ENCODE measurements at regions not wholly inside any gene's neighbourhood (a gene's known extent, or its start where the extent isn't known, plus 50 kb on each side); places are given as distances from the start of the nearest gene placed in this dataset.

DNA sequence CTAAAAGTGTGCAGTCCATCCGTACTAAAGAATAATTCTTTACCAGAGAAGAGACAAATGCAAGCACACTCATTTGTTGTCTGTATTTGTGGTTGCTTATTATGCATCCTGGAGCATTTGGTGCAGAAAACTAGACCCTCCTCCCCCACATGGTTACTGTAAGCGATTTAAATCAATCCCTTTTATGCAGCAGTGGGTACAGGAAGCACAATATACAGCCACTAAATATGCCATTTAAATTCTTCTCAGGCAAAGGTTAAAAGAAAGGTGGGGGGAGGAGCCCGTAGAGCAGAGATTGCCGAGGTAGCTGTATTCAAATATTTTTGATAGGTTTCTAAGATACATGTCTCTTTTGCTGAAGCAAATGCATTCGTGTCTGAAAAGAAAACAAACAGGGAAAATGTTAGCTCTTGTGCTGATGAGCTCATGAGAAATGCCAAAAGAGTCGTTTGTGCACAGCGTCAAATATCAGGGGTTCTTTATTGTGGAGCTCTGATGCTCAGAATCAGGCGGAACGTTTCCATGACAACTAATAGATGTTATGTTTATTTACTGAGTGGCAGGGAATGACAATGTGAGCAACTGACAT lies 131.3 kb upstream of the NPVF start:
- Histone ChIP-seq H3K36me3 (ENCODE audit: insufficient read depth, low read length) (no peaks in the 10 kb centered on the region), H3K27ac (no peak overlapping the region), H3K4me3 (no peak overlapping the region), H3K9me3 (ENCODE audit: low read depth, low read length) (no peaks in the 10 kb centered on the region), H3K9ac (ENCODE audit: insufficient read length) (no peak overlapping the region)
- DNase-seq (ENCODE audit: low read depth, low spot score): no peak
- TF ChIP-seq FOXP2 (optimal IDR thresholded peaks at IDR 0.05; ENCODE audit: control extremely low read depth, extremely low read length, insufficient read depth) (no peak), POLR2AphosphoS5 (IDR thresholded peaks at IDR 0.05; ENCODE audit: borderline replicate concordance, low read depth, low read length) (no peak), EZH2 (IDR thresholded peaks at IDR 0.05) (no peak)

DNA sequence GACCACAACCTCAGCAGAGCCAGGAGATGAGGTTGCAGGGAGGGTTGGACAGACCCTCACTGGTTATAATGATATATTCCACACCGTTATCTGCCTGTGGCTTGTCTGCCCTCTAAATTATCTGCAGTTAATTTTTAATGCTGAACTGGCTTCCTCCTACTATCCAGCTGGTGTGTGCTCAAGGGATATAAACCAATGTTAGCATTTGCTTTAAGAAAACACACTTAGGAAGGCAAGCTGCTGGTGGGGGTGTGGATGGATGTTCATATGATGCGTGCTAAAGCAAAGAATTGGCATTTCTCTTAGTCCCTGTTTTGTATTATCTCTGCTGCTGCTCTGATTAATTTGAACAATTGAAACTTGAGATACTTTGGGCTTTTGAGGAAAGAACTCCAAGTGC lies 132.2 kb upstream of the NPVF start:
- no peak for DNase-seq (ENCODE audit: low read depth, low spot score)
- no peak overlapping the region for H3K9ac ChIP-seq (ENCODE audit: insufficient read length)
- no peak overlapping the region for H3K4me3 ChIP-seq
- no peaks in the 10 kb centered on the region for H3K9me3 ChIP-seq (ENCODE audit: low read depth, low read length)
- H3K27ac ChIP-seq: no peak overlapping the region
- TF ChIP-seq EZH2 (IDR thresholded peaks at IDR 0.05) (no peak), POLR2AphosphoS5 (IDR thresholded peaks at IDR 0.05; ENCODE audit: borderline replicate concordance, low read depth, low read length) (no peak)
- H3K36me3 ChIP-seq (ENCODE audit: insufficient read depth, low read length): no peaks in the 10 kb centered on the region

DNA sequence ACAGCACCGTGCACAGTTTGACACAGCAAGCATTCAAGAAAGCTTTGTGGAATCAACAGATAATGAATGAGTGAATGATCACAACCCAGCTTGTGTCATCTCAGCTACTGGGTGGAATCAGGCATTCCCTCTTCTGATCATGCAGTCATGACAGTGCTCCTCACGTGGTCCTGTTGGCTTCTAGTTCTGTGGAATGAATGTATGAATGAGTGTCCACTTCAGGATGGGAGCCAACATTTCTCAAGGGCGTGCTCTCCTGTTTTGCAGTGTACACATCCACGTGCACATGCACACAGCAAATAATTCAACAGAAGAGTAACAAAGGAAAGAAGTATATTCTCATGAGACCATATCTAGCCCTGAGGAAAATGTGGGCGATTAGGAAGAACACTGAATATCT lies 133.1 kb upstream of the NPVF start:
- Histone ChIP-seq H3K27ac (no peak overlapping the region), H3K9ac (ENCODE audit: insufficient read length) (no peak overlapping the region), H3K9me3 (ENCODE audit: low read depth, low read length) (no peaks in the 10 kb centered on the region), H3K4me3 (no peak overlapping the region), H3K36me3 (ENCODE audit: insufficient read depth, low read length) (no peaks in the 10 kb centered on the region)
- no peak for DNase-seq (ENCODE audit: low read depth, low spot score)
- TF ChIP-seq FOXP2 (optimal IDR thresholded peaks at IDR 0.05; ENCODE audit: control extremely low read depth, extremely low read length, insufficient read depth): no peak
- TF ChIP-seq POLR2AphosphoS5 (IDR thresholded peaks at IDR 0.05; ENCODE audit: borderline replicate concordance, low read depth, low read length): no peak
- no peak for TF ChIP-seq EZH2 (IDR thresholded peaks at IDR 0.05)

DNA sequence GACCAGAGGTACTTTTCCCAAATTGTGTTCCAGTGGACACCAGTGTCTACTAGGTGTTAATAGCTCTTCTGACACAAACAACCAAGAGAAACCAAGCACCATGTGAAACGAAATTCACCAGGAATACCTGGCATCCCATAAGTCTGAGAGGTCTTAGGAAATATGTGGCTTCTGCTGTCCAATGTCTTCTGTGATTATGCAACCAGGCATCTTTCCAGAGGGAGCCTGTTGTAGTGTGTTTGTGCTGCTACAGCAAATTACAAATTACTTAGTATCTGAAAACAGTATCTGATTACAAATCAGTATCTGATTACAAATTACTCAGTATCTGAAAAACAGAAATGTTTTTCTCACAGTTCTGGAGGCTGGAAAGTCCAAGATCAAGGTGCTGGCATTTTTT lies 133.6 kb upstream of the NPVF start:
- no peak overlapping the region for H3K27ac ChIP-seq
- no peak overlapping the region for H3K4me3 ChIP-seq
- H3K9ac ChIP-seq (ENCODE audit: insufficient read length): no peak overlapping the region
- H3K9me3 ChIP-seq (ENCODE audit: low read depth, low read length): no peaks in the 10 kb centered on the region
- TF ChIP-seq POLR2AphosphoS5 (IDR thresholded peaks at IDR 0.05; ENCODE audit: borderline replicate concordance, low read depth, low read length): no peak
- no peak for TF ChIP-seq FOXP2 (optimal IDR thresholded peaks at IDR 0.05; ENCODE audit: control extremely low read depth, extremely low read length, insufficient read depth)
- no peak for TF ChIP-seq EZH2 (IDR thresholded peaks at IDR 0.05)
- no peaks in the 10 kb centered on the region for H3K36me3 ChIP-seq (ENCODE audit: insufficient read depth, low read length)
- DNase-seq (ENCODE audit: low read depth, low spot score): no peak

DNA sequence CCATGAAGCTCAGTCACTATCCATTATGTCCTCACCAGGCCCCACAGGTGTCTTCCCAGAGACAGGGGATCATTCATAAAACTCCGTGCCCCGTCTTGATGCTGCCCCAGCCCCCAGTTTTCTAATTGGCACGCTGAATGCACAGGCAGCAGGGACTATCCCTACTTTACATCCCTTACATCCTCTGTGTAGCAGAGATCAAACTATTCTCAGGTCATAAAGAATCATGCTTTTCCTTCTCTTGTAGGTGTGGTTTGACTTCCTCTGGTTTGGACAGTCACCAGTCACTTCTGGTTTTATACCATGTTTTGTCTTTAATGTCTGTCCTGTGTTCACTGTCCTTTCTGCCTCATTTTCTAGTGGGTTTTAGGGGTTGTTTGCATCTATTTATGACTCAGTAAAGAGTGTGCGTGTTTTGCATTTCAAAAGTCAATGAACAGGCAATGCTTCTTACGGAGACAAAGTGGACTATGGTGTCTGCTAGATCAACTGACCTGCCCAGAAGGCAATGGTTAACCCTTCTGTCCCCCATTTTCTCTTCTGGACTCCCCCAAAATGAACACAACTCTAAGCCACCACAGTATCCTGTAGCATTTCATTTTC lies 140.4 kb upstream of the NPVF start:
- H3K9ac ChIP-seq (ENCODE audit: insufficient read length): no peak overlapping the region
- H3K27ac ChIP-seq: no peak overlapping the region
- no peaks in the 10 kb centered on the region for H3K36me3 ChIP-seq (ENCODE audit: insufficient read depth, low read length)
- no peak for DNase-seq (ENCODE audit: low read depth, low spot score)
- H3K9me3 ChIP-seq (ENCODE audit: low read depth, low read length): no peaks in the 10 kb centered on the region
- TF ChIP-seq FOXP2 (optimal IDR thresholded peaks at IDR 0.05; ENCODE audit: control extremely low read depth, extremely low read length, insufficient read depth) (no peak), POLR2AphosphoS5 (IDR thresholded peaks at IDR 0.05; ENCODE audit: borderline replicate concordance, low read depth, low read length) (no peak), EZH2 (IDR thresholded peaks at IDR 0.05) (no peak)
- H3K4me3 ChIP-seq: no peak overlapping the region

DNA sequence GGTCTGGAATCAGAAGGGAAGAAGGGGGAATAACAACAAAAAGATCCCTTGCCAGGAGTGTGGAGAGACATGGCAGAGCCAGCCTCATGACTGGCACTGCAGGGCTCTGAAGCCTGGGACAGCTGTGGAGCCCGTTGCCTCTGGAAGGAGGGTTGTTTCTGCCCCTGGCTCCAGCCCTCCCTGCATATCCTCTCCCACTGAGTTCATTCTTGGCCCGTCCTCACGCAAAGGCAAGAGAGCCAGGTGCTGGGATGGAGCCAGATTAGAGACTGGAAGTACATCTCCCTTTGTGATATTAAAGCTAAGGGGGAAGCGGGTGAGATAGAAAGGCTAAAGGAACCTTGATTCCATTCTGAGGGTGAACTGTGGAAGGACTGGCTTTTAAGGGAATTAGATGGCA lies 141.5 kb upstream of the NPVF start:
- H3K4me3 ChIP-seq: no peak overlapping the region
- H3K9me3 ChIP-seq (ENCODE audit: low read depth, low read length): no peaks in the 10 kb centered on the region
- DNase-seq (ENCODE audit: low read depth, low spot score): no peak
- no peak overlapping the region for H3K27ac ChIP-seq
- no peak for TF ChIP-seq POLR2AphosphoS5 (IDR thresholded peaks at IDR 0.05; ENCODE audit: borderline replicate concordance, low read depth, low read length)
- TF ChIP-seq FOXP2 (optimal IDR thresholded peaks at IDR 0.05; ENCODE audit: control extremely low read depth, extremely low read length, insufficient read depth): no peak
- no peak for TF ChIP-seq EZH2 (IDR thresholded peaks at IDR 0.05)
- H3K36me3 ChIP-seq (ENCODE audit: insufficient read depth, low read length): no peaks in the 10 kb centered on the region
- H3K9ac ChIP-seq (ENCODE audit: insufficient read length): no peak overlapping the region

DNA sequence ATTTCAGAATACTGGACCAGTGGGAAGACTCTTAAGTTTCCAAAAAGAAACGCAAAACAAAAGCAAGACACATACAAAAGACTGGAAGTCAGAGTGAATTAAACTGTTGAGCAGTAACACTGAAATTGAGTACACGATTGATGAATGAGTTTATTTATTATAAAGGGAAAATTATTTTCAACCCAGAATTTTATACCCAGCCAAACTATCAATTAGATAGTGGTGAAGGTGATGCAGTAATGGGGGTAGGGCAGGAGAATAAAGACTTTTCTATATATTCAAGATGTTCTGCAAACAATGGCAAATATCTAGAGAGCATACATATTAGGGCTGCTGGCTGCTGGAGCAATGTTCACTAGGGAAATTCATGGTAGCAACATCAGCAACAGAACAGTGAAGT lies 143.7 kb upstream of the NPVF start:
- H3K4me3 ChIP-seq: no peak overlapping the region
- no peak overlapping the region for H3K27ac ChIP-seq
- no peak for TF ChIP-seq POLR2AphosphoS5 (IDR thresholded peaks at IDR 0.05; ENCODE audit: borderline replicate concordance, low read depth, low read length)
- no peak for TF ChIP-seq FOXP2 (optimal IDR thresholded peaks at IDR 0.05; ENCODE audit: control extremely low read depth, extremely low read length, insufficient read depth)
- TF ChIP-seq EZH2 (IDR thresholded peaks at IDR 0.05): no peak
- H3K36me3 ChIP-seq (ENCODE audit: insufficient read depth, low read length): no peaks in the 10 kb centered on the region
- no peak for DNase-seq (ENCODE audit: low read depth, low spot score)
- H3K9ac ChIP-seq (ENCODE audit: insufficient read length): no peak overlapping the region
- no peaks in the 10 kb centered on the region for H3K9me3 ChIP-seq (ENCODE audit: low read depth, low read length)

DNA sequence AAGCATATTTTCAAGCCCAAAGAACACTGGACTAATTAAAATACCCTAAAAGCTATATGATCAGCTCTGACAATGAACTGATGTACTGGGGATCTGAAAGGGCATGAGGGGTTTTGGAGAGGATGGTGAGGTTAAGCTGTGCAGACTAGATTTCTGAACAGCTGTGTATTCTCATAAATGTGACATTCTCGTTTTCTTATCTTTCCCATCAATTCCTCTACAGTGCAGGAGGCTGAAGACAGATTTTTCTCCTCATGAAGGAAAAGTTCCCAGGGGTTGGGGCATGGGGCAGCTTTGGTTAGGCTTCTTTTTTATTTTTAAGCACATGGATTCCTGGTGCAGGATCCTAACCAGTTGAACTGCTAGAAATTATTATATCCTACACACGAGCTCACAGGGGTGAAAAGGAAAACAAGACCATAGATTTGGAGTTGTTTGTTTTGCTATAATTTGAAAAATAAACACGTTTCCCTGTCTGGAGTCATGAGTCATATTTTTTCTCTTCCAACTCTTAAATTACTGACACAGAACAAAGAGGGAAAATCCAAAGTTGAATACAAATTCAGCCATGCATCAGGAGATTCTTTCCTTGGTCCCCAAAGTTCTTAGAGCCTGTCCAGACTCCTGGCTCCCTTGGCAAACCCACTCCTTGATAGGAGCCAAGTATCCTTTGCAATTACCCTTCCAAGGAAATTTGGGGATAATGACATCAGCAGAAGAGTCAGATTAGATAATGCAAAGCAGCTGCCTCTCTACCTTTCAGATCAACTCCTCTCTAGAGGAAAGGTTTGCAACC lies 147.7 kb upstream of the NPVF start:
- Histone ChIP-seq H3K4me3 (no peak overlapping the region), H3K9me3 (ENCODE audit: low read depth, low read length) (no peaks in the 10 kb centered on the region), H3K9ac (ENCODE audit: insufficient read length) (no peak overlapping the region), H3K27ac (no peak overlapping the region), H3K36me3 (ENCODE audit: insufficient read depth, low read length) (no peaks in the 10 kb centered on the region)
- no peak for DNase-seq (ENCODE audit: low read depth, low spot score)
- TF ChIP-seq POLR2AphosphoS5 (IDR thresholded peaks at IDR 0.05; ENCODE audit: borderline replicate concordance, low read depth, low read length) (no peak), FOXP2 (optimal IDR thresholded peaks at IDR 0.05; ENCODE audit: control extremely low read depth, extremely low read length, insufficient read depth) (no peak), EZH2 (IDR thresholded peaks at IDR 0.05) (no peak)

Measured in SK-N-MC (cell line).